SJCRH30 (cell line): ENCODE measurements at regions not wholly inside any gene's neighbourhood (a gene's known extent, or its start where the extent isn't known, plus 50 kb on each side); places are given as distances from the start of the nearest gene placed in this dataset.

Experiments
- DNase-seq, 2 experiments: peaks; one replicate each; pipeline ENCODE4 v3.0.0-alpha.2; 2015 to 2020
- H3K27ac ChIP-seq: fragments of 250-450 bp; sonication (Bioruptor Pico); 2 replicates; pipeline ENCODE4 v1.5.1; 2020; ENCODE audit warnings: mild to moderate bottlenecking, moderate library complexity
- H3K27me3 ChIP-seq: fragments of 250-450 bp; sonication (Bioruptor Pico); 2 replicates; pipeline ENCODE4 v1.5.1; 2020; ENCODE audit warnings: mild to moderate bottlenecking, moderate library complexity
- H3K36me3 ChIP-seq: fragments of 250-450 bp; sonication (Bioruptor Pico); 2 replicates; pipeline ENCODE4 v1.5.1; 2020; ENCODE audit warnings: mild to moderate bottlenecking, moderate library complexity
- H3K4me1 ChIP-seq: fragments of 250-450 bp; sonication (Bioruptor Pico); 2 replicates; pipeline ENCODE4 v1.5.1; 2020; ENCODE audit warnings: mild to moderate bottlenecking, moderate library complexity
- H3K4me3 ChIP-seq: fragments of 250-450 bp; sonication (Bioruptor Pico); 2 replicates; pipeline ENCODE4 v1.5.1; 2020; ENCODE audit warnings: mild to moderate bottlenecking, moderate library complexity
- H3K9me3 ChIP-seq: fragments of 250-450 bp; sonication (Bioruptor Pico); replicated peaks from 2 replicates; pipeline ENCODE4 v1.5.1; 2020; ENCODE audit warnings: mild to moderate bottlenecking, moderate library complexity

DNA sequence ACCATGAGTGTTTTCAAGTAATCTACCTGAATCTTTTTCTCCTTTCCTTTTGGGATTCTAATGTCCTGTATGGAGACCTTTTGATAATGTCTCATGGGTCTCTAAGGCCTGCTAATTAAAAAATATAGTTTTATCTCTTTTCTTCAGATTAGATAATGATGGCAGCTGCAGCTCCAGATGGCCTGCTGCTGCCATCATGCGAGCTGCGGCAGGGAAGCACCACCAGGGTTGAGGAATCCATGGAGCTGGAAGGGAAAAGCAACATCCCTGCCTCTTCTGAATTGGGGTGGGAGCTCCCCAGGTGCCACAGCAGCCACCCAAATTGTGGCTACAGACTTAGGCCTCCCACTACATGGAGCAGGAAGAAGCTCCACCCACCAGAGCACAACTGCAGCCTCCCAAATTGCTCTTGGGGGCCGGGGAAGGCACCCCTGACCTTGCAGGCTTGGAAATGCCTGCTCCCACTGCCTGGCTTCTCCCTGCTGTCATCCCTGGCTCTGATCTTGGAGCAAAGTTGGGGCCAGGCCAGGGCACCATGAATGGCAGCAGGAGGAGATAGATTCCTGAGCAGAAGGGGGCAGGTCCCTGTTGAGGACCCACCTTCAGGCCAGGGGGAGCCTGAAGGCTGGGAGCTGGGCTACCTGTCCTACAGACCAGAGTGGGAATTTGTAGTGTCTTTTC lies 189.6 kb upstream of the MAN1A1 start:
- DNase-seq: no peak
- Histone ChIP-seq H3K4me1 (peaks cover 4% of the 10 kb centered on the region), H3K36me3 (no peaks in the 10 kb centered on the region)

DNA sequence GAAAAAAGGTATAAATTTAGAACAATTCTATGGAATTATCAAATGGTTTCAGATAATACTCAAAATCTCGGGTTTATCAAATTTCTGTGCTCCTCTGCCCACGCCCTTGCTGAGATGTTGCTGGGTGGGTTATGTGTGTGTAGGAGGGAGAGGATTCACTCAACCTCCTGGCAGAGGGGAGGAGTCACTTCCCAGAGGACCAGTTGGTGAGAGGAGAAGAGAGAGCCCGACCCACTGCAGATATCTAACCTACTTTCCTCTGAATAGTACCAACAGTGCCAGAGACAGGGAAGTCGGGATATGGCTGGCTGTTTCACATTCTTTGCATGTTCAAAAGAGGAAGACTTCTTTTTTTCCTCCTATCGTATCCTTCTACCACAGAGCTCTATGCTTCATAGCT lies 187.1 kb upstream of the MAN1A1 start:
- Histone ChIP-seq H3K27ac (no peak overlapping the region), H3K27me3 (no peaks in the 10 kb centered on the region), H3K4me3 (no peak overlapping the region), H3K4me1 (no peaks in the 10 kb centered on the region; the same call in 1 of the 2 replicates), H3K36me3 (no peaks in the 10 kb centered on the region), H3K9me3 (no peaks in the 10 kb centered on the region)
- DNase-seq: no peak

More for the DNA sequence above, 189.6 kb upstream of the MAN1A1 start:
- H3K27me3 ChIP-seq: no peaks in the 10 kb centered on the region
- H3K9me3 ChIP-seq: no peaks in the 10 kb centered on the region
- no peak overlapping the region for H3K4me3 ChIP-seq
- H3K27ac ChIP-seq: no peak overlapping the region

- no peaks in the 10 kb centered on the region for H3K36me3 ChIP-seq
- no peaks in the 10 kb centered on the region for H3K27me3 ChIP-seq
- DNase-seq: no peak
- H3K9me3 ChIP-seq: no peaks in the 10 kb centered on the region
- H3K27ac ChIP-seq: no peak overlapping the region
- no peaks in the 10 kb centered on the region for H3K4me1 ChIP-seq
- no peak overlapping the region for H3K4me3 ChIP-seq
These were observed 185.8 kb upstream of the MAN1A1 start for GRCh38 chr6:119535332-119535731.

DNA sequence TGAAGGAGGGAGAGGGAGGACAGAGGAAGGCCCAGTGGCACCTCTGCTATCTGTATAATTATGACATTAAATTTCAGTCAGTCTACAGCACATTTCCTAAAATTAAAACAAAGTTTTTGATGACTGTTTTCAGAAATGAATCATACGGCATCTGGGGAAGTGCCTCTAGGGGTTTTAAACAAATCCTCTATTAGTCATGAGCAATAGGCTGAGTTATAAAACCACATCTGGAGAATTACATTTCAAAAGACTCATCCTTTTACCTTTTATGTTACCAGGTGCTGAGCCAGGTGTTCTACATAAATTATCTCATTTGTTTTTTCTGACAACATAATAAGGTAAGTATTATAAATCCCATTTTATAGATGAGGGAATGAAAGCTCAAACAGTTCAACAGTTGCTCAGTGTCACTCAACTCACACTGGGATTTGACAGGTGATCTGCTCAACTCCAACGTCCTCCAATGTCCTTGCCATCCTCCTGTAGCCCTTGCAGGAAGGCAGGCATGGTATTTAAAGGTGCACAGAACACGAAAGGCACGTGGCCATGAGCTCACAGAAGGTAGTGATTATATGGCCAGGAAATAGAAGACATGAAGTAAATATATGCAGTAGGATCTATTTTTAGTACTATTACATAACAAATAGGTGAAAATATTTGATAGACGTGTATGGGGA lies 184.2 kb upstream of the MAN1A1 start:
- no peak overlapping the region for H3K4me3 ChIP-seq
- H3K36me3 ChIP-seq: no peaks in the 10 kb centered on the region
- no peak for DNase-seq
- H3K27ac ChIP-seq: no peak overlapping the region
- H3K4me1 ChIP-seq: no peaks in the 10 kb centered on the region
- H3K27me3 ChIP-seq: no peaks in the 10 kb centered on the region
- H3K9me3 ChIP-seq: no peaks in the 10 kb centered on the region

GRCh38 chr6:119527231-119527578 lies 177.6 kb upstream of the MAN1A1 start:
- Histone ChIP-seq H3K4me3 (no peak overlapping the region), H3K4me1 (no peaks in the 10 kb centered on the region), H3K9me3 (no peaks in the 10 kb centered on the region), H3K27ac (no peak overlapping the region), H3K36me3 (no peaks in the 10 kb centered on the region), H3K27me3 (no peaks in the 10 kb centered on the region)
- DNase-seq: no peak

- no peaks in the 10 kb centered on the region for H3K9me3 ChIP-seq
- DNase-seq: no peak
- H3K36me3 ChIP-seq: no peaks in the 10 kb centered on the region
- no peak overlapping the region for H3K27ac ChIP-seq
- H3K4me3 ChIP-seq: no peak overlapping the region
- no peaks in the 10 kb centered on the region for H3K27me3 ChIP-seq
- H3K4me1 ChIP-seq: no peaks in the 10 kb centered on the region
These were observed 177.1 kb upstream of the MAN1A1 start for GRCh38 chr6:119526561-119527230.

GRCh38 chr6:119524410-119524809 lies 174.8 kb upstream of the MAN1A1 start:
- H3K27ac ChIP-seq: no peak overlapping the region
- H3K4me3 ChIP-seq: no peak overlapping the region
- H3K27me3 ChIP-seq: no peaks in the 10 kb centered on the region
- no peaks in the 10 kb centered on the region for H3K9me3 ChIP-seq
- DNase-seq: no peak
- no peaks in the 10 kb centered on the region for H3K4me1 ChIP-seq
- H3K36me3 ChIP-seq: no peaks in the 10 kb centered on the region

- H3K27ac ChIP-seq: no peak overlapping the region
- no peaks in the 10 kb centered on the region for H3K36me3 ChIP-seq
These were observed 174.0 kb upstream of the MAN1A1 start for GRCh38 chr6:119523556-119523955.

GRCh38 chr6:119521251-119521650 lies 171.7 kb upstream of the MAN1A1 start:
- Histone ChIP-seq H3K9me3 (no peaks in the 10 kb centered on the region), H3K27me3 (no peaks in the 10 kb centered on the region), H3K4me3 (no peak overlapping the region), H3K36me3 (no peaks in the 10 kb centered on the region), H3K4me1 (no peaks in the 10 kb centered on the region), H3K27ac (no peak overlapping the region)
- DNase-seq: no peak

More at GRCh38 chr6:119523556-119523955, 174.0 kb upstream of the MAN1A1 start:
- no peaks in the 10 kb centered on the region for H3K4me1 ChIP-seq
- no peaks in the 10 kb centered on the region for H3K9me3 ChIP-seq
- H3K27me3 ChIP-seq: no peaks in the 10 kb centered on the region
- H3K4me3 ChIP-seq: no peak overlapping the region
- no peak for DNase-seq

GRCh38 chr6:119517428-119517827 lies 167.9 kb upstream of the MAN1A1 start:
- Histone ChIP-seq H3K4me1 (no peaks in the 10 kb centered on the region), H3K9me3 (no peaks in the 10 kb centered on the region), H3K36me3 (no peaks in the 10 kb centered on the region), H3K27ac (no peak overlapping the region), H3K27me3 (no peaks in the 10 kb centered on the region), H3K4me3 (no peak overlapping the region)
- no peak for DNase-seq

DNA sequence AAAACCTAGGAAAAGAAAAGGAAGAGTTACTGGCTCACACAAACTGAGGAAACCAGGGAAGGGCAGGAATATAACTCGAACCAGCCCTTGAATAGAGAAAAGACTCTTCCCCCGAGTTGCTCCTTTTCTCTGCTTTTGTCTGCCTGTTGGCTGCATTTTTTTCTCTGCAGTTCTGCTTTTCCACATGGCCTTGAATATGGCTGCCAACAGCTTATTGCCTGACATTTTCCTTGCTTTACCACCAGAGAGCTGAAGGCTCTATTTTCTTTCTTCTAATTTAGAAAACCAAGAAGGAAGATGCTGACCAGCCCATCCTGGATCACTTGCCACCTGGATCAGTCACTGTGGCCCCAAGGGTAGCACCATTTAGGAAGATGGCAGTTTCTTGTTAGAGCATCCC lies 164.8 kb upstream of the MAN1A1 start:
- no peak overlapping the region for H3K4me3 ChIP-seq
- no peaks in the 10 kb centered on the region for H3K36me3 ChIP-seq
- DNase-seq: no peak
- no peak overlapping the region for H3K27ac ChIP-seq
- H3K27me3 ChIP-seq: no peaks in the 10 kb centered on the region
- no peaks in the 10 kb centered on the region for H3K9me3 ChIP-seq
- no peaks in the 10 kb centered on the region for H3K4me1 ChIP-seq

DNA sequence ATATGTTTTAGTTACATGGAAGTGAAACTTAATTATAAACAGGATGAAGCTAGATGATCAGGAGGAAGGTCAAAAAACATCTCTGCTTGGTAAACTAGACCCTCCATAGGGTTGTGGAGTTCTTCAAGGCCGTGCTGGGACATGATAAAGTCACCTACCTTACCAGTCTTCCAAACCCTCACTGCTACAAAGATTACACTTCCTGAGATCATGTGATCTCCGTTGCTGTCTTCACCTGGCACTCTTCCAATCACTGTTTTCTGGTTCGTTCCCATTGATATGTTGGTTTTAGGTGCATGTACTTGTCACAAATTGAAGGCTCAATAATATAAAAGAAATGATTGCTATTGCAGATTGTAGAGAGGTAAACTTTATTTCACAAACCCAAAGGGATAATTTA lies 161.5 kb upstream of the MAN1A1 start:
- Histone ChIP-seq H3K4me3 (no peak overlapping the region), H3K36me3 (no peaks in the 10 kb centered on the region), H3K27ac (no peak overlapping the region), H3K9me3 (no peaks in the 10 kb centered on the region), H3K27me3 (no peaks in the 10 kb centered on the region), H3K4me1 (no peaks in the 10 kb centered on the region)
- no peak for DNase-seq

DNA sequence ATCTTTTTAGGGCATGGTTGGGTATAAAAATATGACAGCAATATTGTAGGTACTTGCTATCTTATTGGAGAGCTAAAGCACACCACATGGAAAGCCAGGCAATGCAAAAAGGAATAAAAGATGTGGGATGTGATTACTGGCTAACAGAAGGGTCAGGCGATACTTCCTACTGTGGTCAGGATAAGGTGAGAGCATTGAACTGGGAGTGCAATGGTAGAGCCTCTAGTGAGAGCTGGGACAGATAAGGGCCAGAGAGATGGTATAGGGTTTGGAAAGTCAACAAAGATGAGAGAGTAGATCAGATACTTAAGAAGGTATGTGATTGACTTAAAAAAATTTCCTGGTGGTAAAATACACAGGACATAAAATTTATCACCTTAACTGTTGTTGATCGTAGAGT lies 160.7 kb upstream of the MAN1A1 start:
- Histone ChIP-seq H3K27ac (no peak overlapping the region), H3K36me3 (no peaks in the 10 kb centered on the region), H3K4me3 (no peak overlapping the region), H3K4me1 (no peaks in the 10 kb centered on the region), H3K27me3 (no peaks in the 10 kb centered on the region), H3K9me3 (no peaks in the 10 kb centered on the region)
- DNase-seq: no peak

- H3K4me3 ChIP-seq: no peak overlapping the region
- no peaks in the 10 kb centered on the region for H3K36me3 ChIP-seq
- no peak overlapping the region for H3K27ac ChIP-seq
- DNase-seq: no peak
- H3K9me3 ChIP-seq: no peaks in the 10 kb centered on the region
- H3K27me3 ChIP-seq: no peaks in the 10 kb centered on the region
- H3K4me1 ChIP-seq: no peaks in the 10 kb centered on the region
These were observed 157.1 kb upstream of the MAN1A1 start for GRCh38 chr6:119506631-119507174.

DNA sequence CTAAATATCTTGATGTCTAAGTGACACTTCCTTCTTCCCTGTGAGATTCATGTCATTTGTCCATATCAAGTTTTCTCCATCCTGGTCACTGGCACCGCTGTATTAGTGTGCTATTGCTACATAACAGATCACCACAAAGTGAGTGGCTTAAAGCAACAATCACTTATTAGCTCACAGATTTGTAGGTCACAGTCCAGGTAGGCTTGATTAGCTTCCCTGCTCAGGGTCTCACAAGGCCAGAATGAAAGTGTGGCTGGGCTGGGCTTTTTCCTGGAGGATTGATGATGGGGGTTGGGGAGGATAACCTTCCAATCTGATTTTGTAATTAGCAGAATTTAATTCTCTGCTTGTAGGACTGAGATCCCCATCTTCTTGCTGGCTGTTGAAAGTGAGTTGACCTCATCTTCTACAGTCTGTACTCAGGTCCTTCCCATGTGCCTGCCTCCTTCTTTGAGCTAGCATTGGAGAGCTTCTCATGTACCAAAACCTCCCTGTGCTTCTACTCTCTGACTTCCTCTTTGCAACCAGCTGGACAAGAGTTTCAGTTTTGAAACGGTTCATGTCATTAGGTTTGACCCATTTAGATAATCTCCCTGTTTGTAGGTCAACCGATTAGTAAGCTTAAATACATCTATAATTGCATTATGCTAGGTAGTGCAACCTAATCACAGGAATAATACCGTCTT lies 152.4 kb upstream of the MAN1A1 start:
- no peaks in the 10 kb centered on the region for H3K4me1 ChIP-seq
- DNase-seq: no peak
- H3K4me3 ChIP-seq: no peak overlapping the region
- no peaks in the 10 kb centered on the region for H3K9me3 ChIP-seq
- H3K27ac ChIP-seq: no peak overlapping the region
- no peaks in the 10 kb centered on the region for H3K36me3 ChIP-seq
- H3K27me3 ChIP-seq: no peaks in the 10 kb centered on the region
